ENCODE measurements at regions not wholly inside any gene's neighbourhood (a gene's known extent, or its start where the extent isn't known, plus 50 kb on each side); places are given as distances from the start of the nearest gene placed in this dataset.

DNA sequence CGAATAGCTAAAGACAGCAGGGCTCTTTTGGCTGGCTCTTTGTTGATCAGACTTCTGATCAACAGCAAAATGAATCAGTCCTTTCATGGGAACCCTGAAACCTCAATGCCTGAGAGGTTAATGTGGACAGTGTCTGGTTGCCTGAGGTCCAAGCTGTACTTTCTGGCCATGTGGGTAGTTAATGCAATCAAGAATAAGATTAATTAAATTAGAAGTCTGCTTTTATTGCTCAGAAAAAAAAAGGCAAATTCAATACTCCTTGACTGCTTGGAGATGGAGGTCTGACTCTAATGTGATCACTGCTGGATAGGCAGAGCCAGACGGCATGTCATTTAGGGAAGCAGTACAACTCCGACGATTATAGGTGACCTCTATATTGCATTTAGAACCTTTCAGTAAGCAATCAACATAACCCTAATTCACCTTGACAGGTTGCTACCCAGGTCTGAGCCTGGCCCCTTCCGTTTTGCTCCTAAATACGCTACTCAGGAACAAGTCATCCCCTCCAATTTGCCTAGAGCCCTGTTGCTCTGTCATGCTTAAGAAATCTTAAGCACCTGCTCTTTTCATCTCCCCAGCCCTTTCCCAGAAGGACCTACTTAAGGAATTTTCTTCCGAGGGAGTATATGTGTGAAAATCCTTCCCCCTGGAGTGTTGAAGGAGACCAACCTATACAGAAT lies 370.0 kb upstream of the SPTLC3 start:
- no peak overlapping the region for H3K9ac ChIP-seq (ENCODE audit: low read length)
- H3K9me3 ChIP-seq (ENCODE audit: insufficient read depth, low read length), result no peaks in the 10 kb centered on the region
- H4K20me1 ChIP-seq (ENCODE audit: low read depth, low read length), result no peaks in the 10 kb centered on the region
- TF ChIP-seq, protein P1, sequence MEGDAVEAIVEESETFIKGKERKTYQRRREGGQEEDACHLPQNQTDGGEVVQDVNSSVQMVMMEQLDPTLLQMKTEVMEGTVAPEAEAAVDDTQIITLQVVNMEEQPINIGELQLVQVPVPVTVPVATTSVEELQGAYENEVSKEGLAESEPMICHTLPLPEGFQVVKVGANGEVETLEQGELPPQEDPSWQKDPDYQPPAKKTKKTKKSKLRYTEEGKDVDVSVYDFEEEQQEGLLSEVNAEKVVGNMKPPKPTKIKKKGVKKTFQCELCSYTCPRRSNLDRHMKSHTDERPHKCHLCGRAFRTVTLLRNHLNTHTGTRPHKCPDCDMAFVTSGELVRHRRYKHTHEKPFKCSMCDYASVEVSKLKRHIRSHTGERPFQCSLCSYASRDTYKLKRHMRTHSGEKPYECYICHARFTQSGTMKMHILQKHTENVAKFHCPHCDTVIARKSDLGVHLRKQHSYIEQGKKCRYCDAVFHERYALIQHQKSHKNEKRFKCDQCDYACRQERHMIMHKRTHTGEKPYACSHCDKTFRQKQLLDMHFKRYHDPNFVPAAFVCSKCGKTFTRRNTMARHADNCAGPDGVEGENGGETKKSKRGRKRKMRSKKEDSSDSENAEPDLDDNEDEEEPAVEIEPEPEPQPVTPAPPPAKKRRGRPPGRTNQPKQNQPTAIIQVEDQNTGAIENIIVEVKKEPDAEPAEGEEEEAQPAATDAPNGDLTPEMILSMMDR (IDR thresholded peaks at IDR 0.05; ENCODE audit: insufficient read depth, low read length, poor library complexity, severe bottlenecking), result no peak
- no peak for TF ChIP-seq EZH2phosphoT487 (conservative IDR thresholded peaks at IDR 0.05; ENCODE audit: low read length)
- no peak overlapping the region for H2AFZ ChIP-seq (ENCODE audit: low read depth, low read length, severe bottlenecking)
- no peaks in the 10 kb centered on the region for H3F3A ChIP-seq (ENCODE audit: insufficient read depth)
- H3K36me3 ChIP-seq (ENCODE audit: low read length), result no peaks in the 10 kb centered on the region
- H3K4me2 ChIP-seq (ENCODE audit: low read depth, low read length, poor library complexity, severe bottlenecking), result no peak overlapping the region
- H3K4me3 ChIP-seq (ENCODE audit: insufficient read depth, low read length, poor library complexity, severe bottlenecking), result no peak overlapping the region
- no peaks in the 10 kb centered on the region for H3K9me2 ChIP-seq (replicated peaks; ENCODE audit: insufficient read depth, low read length)
- H3K79me2 ChIP-seq (ENCODE audit: insufficient read depth, low read length), result no peaks in the 10 kb centered on the region
- no peaks in the 10 kb centered on the region for H3K27me3 ChIP-seq (ENCODE audit: low read length)
- no peak overlapping the region for H3K27ac ChIP-seq (ENCODE audit: low read depth, low read length)

- Histone ChIP-seq H4K20me1 (ENCODE audit: low read depth, low read length) (no peaks in the 10 kb centered on the region), H3K79me2 (ENCODE audit: insufficient read depth, low read length) (no peaks in the 10 kb centered on the region), H3K9ac (ENCODE audit: low read length) (no peak overlapping the region), H3K4me2 (ENCODE audit: low read depth, low read length, poor library complexity, severe bottlenecking) (no peak overlapping the region), H3K27me3 (ENCODE audit: low read length) (no peaks in the 10 kb centered on the region), H3K4me3 (ENCODE audit: insufficient read depth, low read length, poor library complexity, severe bottlenecking) (no peak overlapping the region), H3K9me3 (ENCODE audit: insufficient read depth, low read length) (no peaks in the 10 kb centered on the region), H2AFZ (ENCODE audit: low read depth, low read length, severe bottlenecking) (no peak overlapping the region), H3K36me3 (ENCODE audit: low read length) (no peaks in the 10 kb centered on the region), H3K9me2 (replicated peaks; ENCODE audit: insufficient read depth, low read length) (no peaks in the 10 kb centered on the region; the same call in 1 of the 2 replicates), H3F3A (ENCODE audit: insufficient read depth) (no peaks in the 10 kb centered on the region), H3K27ac (ENCODE audit: low read depth, low read length) (no peak overlapping the region)
- no peak for TF ChIP-seq EZH2phosphoT487 (conservative IDR thresholded peaks at IDR 0.05; ENCODE audit: low read length)
- TF ChIP-seq, protein P1 (IDR thresholded peaks at IDR 0.05; ENCODE audit: insufficient read depth, low read length, poor library complexity, severe bottlenecking), result no peak
Measured at GRCh38 chr20:12640251-12640650, 368.5 kb upstream of the SPTLC3 start.

DNA sequence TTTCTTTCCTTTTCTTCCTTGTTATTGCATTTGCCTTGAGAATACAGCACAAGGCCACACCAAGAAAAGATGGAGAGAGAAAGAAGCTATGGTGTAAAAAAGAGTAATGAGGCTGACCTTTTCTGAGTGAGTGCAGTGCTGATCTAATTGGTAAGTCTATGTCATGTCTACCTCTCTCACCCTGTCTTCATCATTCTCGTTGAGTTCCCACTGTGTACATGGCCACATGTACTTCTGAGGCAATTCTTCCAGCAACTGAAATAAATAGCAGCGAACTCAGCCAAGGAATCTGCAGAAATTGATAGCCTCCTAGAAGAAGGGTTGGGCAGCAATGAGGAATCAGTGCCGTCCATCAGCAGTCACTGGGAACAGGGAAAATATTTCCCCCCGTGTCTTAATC lies 367.2 kb upstream of the SPTLC3 start:
- Histone ChIP-seq H3K9me3 (ENCODE audit: insufficient read depth, low read length) (no peaks in the 10 kb centered on the region), H3K4me2 (ENCODE audit: low read depth, low read length, poor library complexity, severe bottlenecking) (no peak overlapping the region), H3K27me3 (ENCODE audit: low read length) (no peaks in the 10 kb centered on the region), H3K4me3 (ENCODE audit: insufficient read depth, low read length, poor library complexity, severe bottlenecking) (no peak overlapping the region), H3F3A (ENCODE audit: insufficient read depth) (no peaks in the 10 kb centered on the region), H3K27ac (ENCODE audit: low read depth, low read length) (no peak overlapping the region), H3K36me3 (ENCODE audit: low read length) (no peaks in the 10 kb centered on the region), H3K9ac (ENCODE audit: low read length) (no peak overlapping the region), H3K79me2 (ENCODE audit: insufficient read depth, low read length) (no peaks in the 10 kb centered on the region), H3K9me2 (replicated peaks; ENCODE audit: insufficient read depth, low read length) (no peaks in the 10 kb centered on the region; the same call in 1 of the 2 replicates), H4K20me1 (ENCODE audit: low read depth, low read length) (no peaks in the 10 kb centered on the region), H2AFZ (ENCODE audit: low read depth, low read length, severe bottlenecking) (no peak overlapping the region)
- TF ChIP-seq EZH2phosphoT487 (conservative IDR thresholded peaks at IDR 0.05; ENCODE audit: low read length), result no peak
- TF ChIP-seq, protein P1 (IDR thresholded peaks at IDR 0.05; ENCODE audit: insufficient read depth, low read length, poor library complexity, severe bottlenecking), result no peak
